OCI-LY1 (cell line): ENCODE measurements at regions not wholly inside any gene's neighbourhood (a gene's known extent, or its start where the extent isn't known, plus 50 kb on each side); places are given as distances from the start of the nearest gene placed in this dataset.

Experiments
- H2AFZ ChIP-seq: fragments of 200-600 bp; sonication (generic), shearing (Covaris generic); 2 replicates; pipeline ENCODE4 v1.6.0; 2014; ENCODE audit warnings: antibody characterized with exemption, mild to moderate bottlenecking, low read length
- H3F3A ChIP-seq: fragments of 200-600 bp; sonication (generic), shearing (Covaris generic); 2 replicates; pipeline ENCODE4 v1.6.0; 2014; ENCODE audit warnings: mild to moderate bottlenecking, antibody characterized with exemption, low read length, moderate library complexity; ENCODE audit not compliant: insufficient read depth
- H3K27ac ChIP-seq: fragments of 200-600 bp; sonication (generic); 2 replicates; pipeline ENCODE4 v1.5.1; 2014; ENCODE audit warnings: low read length, mixed run types, mild to moderate bottlenecking, low read depth; ENCODE audit not compliant: poor library complexity, severe bottlenecking
- H3K27me3 ChIP-seq: fragments of 200-600 bp; sonication (generic); 2 replicates; pipeline ENCODE4 v1.6.0; 2014; ENCODE audit warnings: antibody characterized with exemption, mild to moderate bottlenecking, low read length, moderate library complexity; ENCODE audit not compliant: insufficient read depth
- H3K36me3 ChIP-seq: fragments of 200-600 bp; sonication (generic); 2 replicates; pipeline ENCODE4 v1.6.1; 2014; ENCODE audit warnings: mild to moderate bottlenecking, antibody characterized with exemption, low read length, moderate library complexity, mixed read lengths; ENCODE audit not compliant: insufficient read depth
- H3K4me1 ChIP-seq: fragments of 200-600 bp; sonication (generic); 2 replicates; pipeline ENCODE4 v1.5.1; 2014; ENCODE audit warnings: mild to moderate bottlenecking, low read length, moderate library complexity; ENCODE audit not compliant: insufficient read depth, severe bottlenecking
- H3K4me2 ChIP-seq: fragments of 200-600 bp; sonication (generic), shearing (Covaris generic); 2 replicates; pipeline ENCODE4 v1.6.1; 2014; ENCODE audit warnings: low read length
- H3K4me3 ChIP-seq: fragments of 200-600 bp; sonication (generic); 2 replicates; pipeline ENCODE4 v1.5.1; 2014; ENCODE audit warnings: low read length, low read depth, mild to moderate bottlenecking, mixed read lengths; ENCODE audit not compliant: poor library complexity, severe bottlenecking
- H3K79me2 ChIP-seq: fragments of 200-600 bp; shearing (Covaris generic); 2 replicates; pipeline ENCODE4 v1.6.1; 2016; ENCODE audit warnings: mixed run types, low read length, mixed read lengths; ENCODE audit not compliant: insufficient read depth
- H3K9ac ChIP-seq: fragments of 200-600 bp; sonication (generic), shearing (Covaris generic); 2 replicates; pipeline ENCODE4 v1.6.1; 2014; ENCODE audit warnings: mild to moderate bottlenecking, low read length, mixed read lengths
- H3K9me2 ChIP-seq: fragments of 200-600 bp; sonication (generic), shearing (Covaris generic); 2 replicates; pipeline ENCODE4 v1.6.1; 2014; ENCODE audit warnings: low read depth, mild to moderate bottlenecking, low read length, mixed read lengths
- H3K9me3 ChIP-seq: fragments of 200-600 bp; shearing (Covaris generic); 2 replicates; pipeline ENCODE4 v1.6.1; 2014; ENCODE audit warnings: low read length, mixed read lengths
- H4K20me1 ChIP-seq: fragments of 200-600 bp; sonication (generic), shearing (Covaris generic); 2 replicates; pipeline ENCODE4 v1.6.0; 2016; ENCODE audit warnings: mild to moderate bottlenecking, low read length; ENCODE audit not compliant: insufficient read depth
- EZH2 ChIP-seq: fragments of 200-600 bp; sonication (generic), shearing (Covaris generic); IDR thresholded peaks from 2 replicates; pipeline ENCODE4 v1.8.0; 2017; ENCODE audit warnings: borderline replicate concordance, mixed run types, mild to moderate bottlenecking, antibody characterized with exemption, low read length, moderate library complexity, mixed read lengths
- TF ChIP-seq, protein P1 (sequence below): fragments of 200-600 bp; sonication (generic), shearing (Covaris generic); IDR thresholded peaks from 2 replicates; pipeline ENCODE4 v1.5.1; 2017; ENCODE audit warnings: mild to moderate bottlenecking, antibody characterized with exemption, low read length, moderate library complexity, mixed read lengths

- Histone ChIP-seq H2AFZ (no peak overlapping the region), H3F3A (no peaks in the 10 kb centered on the region), H3K9me2 (no peaks in the 10 kb centered on the region), H3K9me3 (no peaks in the 10 kb centered on the region), H3K4me1 (no peaks in the 10 kb centered on the region), H3K36me3 (no peaks in the 10 kb centered on the region), H3K4me2 (no peak overlapping the region), H3K79me2 (no peaks in the 10 kb centered on the region), H3K9ac (no peak overlapping the region), H3K27me3 (no peaks in the 10 kb centered on the region), H4K20me1 (no peaks in the 10 kb centered on the region), H3K27ac (no peak overlapping the region), H3K4me3 (no peak overlapping the region)
- TF ChIP-seq, protein P1, sequence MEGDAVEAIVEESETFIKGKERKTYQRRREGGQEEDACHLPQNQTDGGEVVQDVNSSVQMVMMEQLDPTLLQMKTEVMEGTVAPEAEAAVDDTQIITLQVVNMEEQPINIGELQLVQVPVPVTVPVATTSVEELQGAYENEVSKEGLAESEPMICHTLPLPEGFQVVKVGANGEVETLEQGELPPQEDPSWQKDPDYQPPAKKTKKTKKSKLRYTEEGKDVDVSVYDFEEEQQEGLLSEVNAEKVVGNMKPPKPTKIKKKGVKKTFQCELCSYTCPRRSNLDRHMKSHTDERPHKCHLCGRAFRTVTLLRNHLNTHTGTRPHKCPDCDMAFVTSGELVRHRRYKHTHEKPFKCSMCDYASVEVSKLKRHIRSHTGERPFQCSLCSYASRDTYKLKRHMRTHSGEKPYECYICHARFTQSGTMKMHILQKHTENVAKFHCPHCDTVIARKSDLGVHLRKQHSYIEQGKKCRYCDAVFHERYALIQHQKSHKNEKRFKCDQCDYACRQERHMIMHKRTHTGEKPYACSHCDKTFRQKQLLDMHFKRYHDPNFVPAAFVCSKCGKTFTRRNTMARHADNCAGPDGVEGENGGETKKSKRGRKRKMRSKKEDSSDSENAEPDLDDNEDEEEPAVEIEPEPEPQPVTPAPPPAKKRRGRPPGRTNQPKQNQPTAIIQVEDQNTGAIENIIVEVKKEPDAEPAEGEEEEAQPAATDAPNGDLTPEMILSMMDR: no peak
- TF ChIP-seq EZH2: no peak
These were observed 1399.9 kb upstream of the SLC39A10 start for GRCh38 chr2:194257095-194257494.

- no peaks in the 10 kb centered on the region for H3F3A ChIP-seq
- H3K4me3 ChIP-seq: no peak overlapping the region
- no peaks in the 10 kb centered on the region for H3K9me3 ChIP-seq
- no peaks in the 10 kb centered on the region for H3K79me2 ChIP-seq
- no peak overlapping the region for H3K4me2 ChIP-seq
- no peak overlapping the region for H3K27ac ChIP-seq
- H3K9me2 ChIP-seq: no peaks in the 10 kb centered on the region
- no peaks in the 10 kb centered on the region for H4K20me1 ChIP-seq
- H3K4me1 ChIP-seq: no peaks in the 10 kb centered on the region
- TF ChIP-seq, protein P1: no peak
- no peak for TF ChIP-seq EZH2
- H2AFZ ChIP-seq: no peak overlapping the region
- H3K36me3 ChIP-seq: no peaks in the 10 kb centered on the region
- no peaks in the 10 kb centered on the region for H3K27me3 ChIP-seq
- no peak overlapping the region for H3K9ac ChIP-seq
These were observed 1403.3 kb upstream of the SLC39A10 start for GRCh38 chr2:194253528-194254259.

DNA sequence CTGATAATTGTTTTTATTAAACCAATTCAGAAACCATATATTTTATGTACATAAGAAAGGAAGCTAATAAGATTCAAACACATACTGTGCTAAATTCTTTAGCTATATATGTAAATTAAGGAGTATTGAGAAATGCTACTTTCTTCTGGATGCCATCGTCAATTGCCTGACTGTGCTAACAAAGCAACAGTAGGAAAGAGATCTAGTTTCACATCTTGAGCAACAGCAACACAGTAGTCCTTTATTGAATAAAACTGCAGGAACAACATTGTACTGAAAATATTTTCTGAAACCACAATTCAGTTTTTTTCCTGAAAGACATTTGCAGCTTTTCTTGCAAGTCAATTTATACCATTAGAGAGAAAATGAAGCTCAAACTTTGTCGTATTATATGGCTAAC lies 1404.9 kb upstream of the SLC39A10 start:
- Histone ChIP-seq H3K4me1 (no peaks in the 10 kb centered on the region), H3K36me3 (no peaks in the 10 kb centered on the region), H3K79me2 (no peaks in the 10 kb centered on the region), H3K27me3 (no peaks in the 10 kb centered on the region), H3K9me2 (no peaks in the 10 kb centered on the region), H2AFZ (no peak overlapping the region), H3K9ac (no peak overlapping the region), H3K27ac (no peak overlapping the region), H3K4me3 (no peak overlapping the region), H4K20me1 (no peaks in the 10 kb centered on the region), H3K4me2 (no peak overlapping the region), H3K9me3 (no peaks in the 10 kb centered on the region), H3F3A (no peaks in the 10 kb centered on the region)
- no peak for TF ChIP-seq EZH2
- TF ChIP-seq, protein P1: no peak
